ENCODE measurements at regions not wholly inside any gene's neighbourhood (a gene's known extent, or its start where the extent isn't known, plus 50 kb on each side); places are given as distances from the start of the nearest gene placed in this dataset.

DNA sequence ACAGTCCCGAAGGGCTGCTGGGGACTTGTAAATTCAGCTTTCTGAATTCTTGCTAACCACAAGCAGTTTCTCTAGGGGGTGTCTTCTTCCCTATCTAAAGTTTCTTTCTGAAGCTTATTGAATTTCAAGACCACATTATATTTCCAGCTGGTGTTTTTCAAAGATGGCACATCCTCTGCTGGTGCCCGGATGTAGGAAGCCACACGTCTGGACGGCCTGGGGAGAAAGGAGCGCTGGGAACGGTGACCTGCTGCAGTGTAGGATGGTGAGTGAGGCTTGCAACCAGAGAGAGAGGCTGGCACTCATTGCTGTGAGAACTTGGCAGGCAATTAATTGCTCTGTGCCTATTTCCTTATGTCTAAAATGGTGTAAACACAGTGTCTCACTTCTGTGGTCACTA is 776.4 kb downstream of the TYW1 start:
- H3K27me3 ChIP-seq (ENCODE audit: control insufficient read depth, insufficient read depth, low read length) = no peaks in the 10 kb centered on the region
- H3K4me3 Mint-ChIP-seq = no peak overlapping the region
- ATAC-seq = no peak
- intact Hi-C loops (cut with micrococcal nuclease) = no loop called here
- H3K27ac Mint-ChIP-seq = no peak overlapping the region
- peaks cover 10 to 31% of the 10 kb centered on the region in 2 donors for H3K9me3 Mint-ChIP-seq
- no peaks in the 10 kb centered on the region for H3K4me1 Mint-ChIP-seq
- H3K27ac ChIP-seq (ENCODE audit: low read length) = no peak overlapping the region
- H3K9me3 ChIP-seq (ENCODE audit: control insufficient read depth, insufficient read depth, low read length) = peaks cover 16% of the 10 kb centered on the region
- no peaks in the 10 kb centered on the region for H3K36me3 ChIP-seq (ENCODE audit: control insufficient read depth, insufficient read depth, low read length)
- H3K36me3 Mint-ChIP-seq = no peaks in the 10 kb centered on the region
- H3K27me3 Mint-ChIP-seq (ENCODE audit: low read depth in 2 of 2) = no peaks in the 10 kb centered on the region
- no peaks in the 10 kb centered on the region for H3K4me1 ChIP-seq (ENCODE audit: control insufficient read depth, insufficient read depth, low read length)
- TF ChIP-seq, protein P1, sequence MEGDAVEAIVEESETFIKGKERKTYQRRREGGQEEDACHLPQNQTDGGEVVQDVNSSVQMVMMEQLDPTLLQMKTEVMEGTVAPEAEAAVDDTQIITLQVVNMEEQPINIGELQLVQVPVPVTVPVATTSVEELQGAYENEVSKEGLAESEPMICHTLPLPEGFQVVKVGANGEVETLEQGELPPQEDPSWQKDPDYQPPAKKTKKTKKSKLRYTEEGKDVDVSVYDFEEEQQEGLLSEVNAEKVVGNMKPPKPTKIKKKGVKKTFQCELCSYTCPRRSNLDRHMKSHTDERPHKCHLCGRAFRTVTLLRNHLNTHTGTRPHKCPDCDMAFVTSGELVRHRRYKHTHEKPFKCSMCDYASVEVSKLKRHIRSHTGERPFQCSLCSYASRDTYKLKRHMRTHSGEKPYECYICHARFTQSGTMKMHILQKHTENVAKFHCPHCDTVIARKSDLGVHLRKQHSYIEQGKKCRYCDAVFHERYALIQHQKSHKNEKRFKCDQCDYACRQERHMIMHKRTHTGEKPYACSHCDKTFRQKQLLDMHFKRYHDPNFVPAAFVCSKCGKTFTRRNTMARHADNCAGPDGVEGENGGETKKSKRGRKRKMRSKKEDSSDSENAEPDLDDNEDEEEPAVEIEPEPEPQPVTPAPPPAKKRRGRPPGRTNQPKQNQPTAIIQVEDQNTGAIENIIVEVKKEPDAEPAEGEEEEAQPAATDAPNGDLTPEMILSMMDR (IDR thresholded peaks at IDR 0.05) = no peak
- DNase-seq = no peak
- no peak overlapping the region for H3K4me3 ChIP-seq (ENCODE audit: low read length)
- WGBS (ENCODE audit: insufficient coverage) = 72% methylated on average over 6 of the region's 6 CpGs

DNA sequence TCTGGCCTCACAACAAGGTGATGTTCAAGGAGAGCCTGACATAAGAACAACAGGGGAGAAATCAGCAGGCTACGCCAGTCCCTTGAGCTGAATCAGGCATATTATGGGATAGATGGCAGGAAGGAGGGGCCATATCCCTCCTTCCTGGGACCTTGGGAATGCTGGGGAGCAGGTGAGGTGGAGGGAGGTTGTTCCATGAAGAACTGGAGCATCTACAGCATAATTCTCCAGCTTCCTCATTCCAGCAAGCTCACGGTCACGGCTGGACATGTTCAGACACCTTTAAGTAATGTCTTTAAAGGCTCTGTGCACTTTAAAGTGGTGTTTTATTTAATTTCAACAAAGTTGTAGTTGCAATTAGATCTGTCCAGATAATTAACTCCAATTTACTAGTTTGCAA is 780.5 kb downstream of the TYW1 start:
- 92% methylated on average over 1 of the region's 3 CpGs for WGBS (ENCODE audit: insufficient coverage)
- H3K27me3 Mint-ChIP-seq (ENCODE audit: low read depth in 2 of 2) = no peaks in the 10 kb centered on the region
- Histone ChIP-seq H3K27me3 (ENCODE audit: control insufficient read depth, insufficient read depth, low read length) (no peaks in the 10 kb centered on the region), H3K9me3 (ENCODE audit: control insufficient read depth, insufficient read depth, low read length) (peaks cover 16% of the 10 kb centered on the region), H3K27ac (ENCODE audit: low read length) (no peak overlapping the region), H3K4me1 (ENCODE audit: control insufficient read depth, insufficient read depth, low read length) (no peaks in the 10 kb centered on the region), H3K36me3 (ENCODE audit: control insufficient read depth, insufficient read depth, low read length) (no peaks in the 10 kb centered on the region), H3K4me3 (ENCODE audit: low read length) (no peak overlapping the region)
- no peaks in the 10 kb centered on the region for H3K36me3 Mint-ChIP-seq
- peaks cover 15 to 22% of the 10 kb centered on the region in 2 donors for H3K9me3 Mint-ChIP-seq
- H3K27ac Mint-ChIP-seq = no peak overlapping the region
- no peak overlapping the region for H3K4me3 Mint-ChIP-seq
- no peaks in the 10 kb centered on the region for H3K4me1 Mint-ChIP-seq
- ATAC-seq (no peak), DNase-seq (no peak)
- intact Hi-C loops (cut with micrococcal nuclease) = no loop called here
- TF ChIP-seq, protein P1 (IDR thresholded peaks at IDR 0.05) = no peak

DNA sequence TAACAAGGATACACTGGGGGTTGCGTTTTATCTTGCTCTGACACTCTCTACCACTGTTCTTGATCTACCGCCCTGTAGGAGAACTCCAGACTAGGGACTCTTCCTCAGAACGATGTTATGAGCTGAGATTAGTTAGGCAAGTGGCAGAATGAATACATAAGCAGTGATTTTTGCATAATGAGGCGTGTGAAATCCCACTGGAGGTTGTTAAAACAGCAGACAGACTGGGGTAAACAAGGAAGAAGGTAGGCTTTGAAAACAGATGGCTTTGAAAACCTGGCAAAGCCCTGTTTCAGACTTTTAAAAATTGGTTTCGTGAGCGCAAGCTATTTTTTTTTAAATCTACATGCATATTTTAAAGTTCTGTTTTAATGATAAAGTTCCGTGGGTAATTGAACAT is 785.2 kb downstream of the TYW1 start:
- H3K4me3 ChIP-seq (ENCODE audit: low read length) = no peak overlapping the region
- WGBS (ENCODE audit: insufficient coverage) = 81% methylated on average over 7 of the region's 7 CpGs
- H3K9me3 ChIP-seq (ENCODE audit: control insufficient read depth, insufficient read depth, low read length) = peaks cover 3% of the 10 kb centered on the region
- intact Hi-C loops (cut with micrococcal nuclease) = no loop called here
- H3K4me1 ChIP-seq (ENCODE audit: control insufficient read depth, insufficient read depth, low read length) = no peaks in the 10 kb centered on the region
- no peak for DNase-seq
- no peaks in the 10 kb centered on the region for H3K27me3 ChIP-seq (ENCODE audit: control insufficient read depth, insufficient read depth, low read length)
- TF ChIP-seq, protein P1 (IDR thresholded peaks at IDR 0.05) = no peak
- peaks cover 11 to 13% of the 10 kb centered on the region in 2 donors for H3K9me3 Mint-ChIP-seq
- no peak overlapping the region for H3K4me3 Mint-ChIP-seq
- no peaks in the 10 kb centered on the region for H3K36me3 Mint-ChIP-seq
- H3K27me3 Mint-ChIP-seq (ENCODE audit: low read depth in 2 of 2) = no peaks in the 10 kb centered on the region
- H3K27ac Mint-ChIP-seq = no peak overlapping the region
- ATAC-seq = no peak
- H3K36me3 ChIP-seq (ENCODE audit: control insufficient read depth, insufficient read depth, low read length) = no peaks in the 10 kb centered on the region
- H3K27ac ChIP-seq (ENCODE audit: low read length) = no peak overlapping the region
- no peaks in the 10 kb centered on the region for H3K4me1 Mint-ChIP-seq

- Mint-ChIP-seq H3K36me3 (no peaks in the 10 kb centered on the region), H3K27ac (no peak overlapping the region), H3K4me3 (no peak overlapping the region), H3K27me3 (ENCODE audit: low read depth in 2 of 2) (no peaks in the 10 kb centered on the region), H3K4me1 (no peaks in the 10 kb centered on the region), H3K9me3 (peaks cover 14 to 17% of the 10 kb centered on the region in 2 donors)
- DNase-seq (no peak), ATAC-seq (no peak)
- WGBS (ENCODE audit: insufficient coverage) = 92% methylated on average over 6 of the region's 6 CpGs
- no peak overlapping the region for H3K4me3 ChIP-seq (ENCODE audit: low read length)
- no peaks in the 10 kb centered on the region for H3K27me3 ChIP-seq (ENCODE audit: control insufficient read depth, insufficient read depth, low read length)
- intact Hi-C loops (cut with micrococcal nuclease) = no loop called here
- H3K27ac ChIP-seq (ENCODE audit: low read length) = no peak overlapping the region
- H3K4me1 ChIP-seq (ENCODE audit: control insufficient read depth, insufficient read depth, low read length) = no peaks in the 10 kb centered on the region
- H3K36me3 ChIP-seq (ENCODE audit: control insufficient read depth, insufficient read depth, low read length) = no peaks in the 10 kb centered on the region
- peaks cover 10% of the 10 kb centered on the region for H3K9me3 ChIP-seq (ENCODE audit: control insufficient read depth, insufficient read depth, low read length)
- TF ChIP-seq, protein P1 (IDR thresholded peaks at IDR 0.05) = no peak
Observed at GRCh38 chr7:67786021-67786420, 789.4 kb downstream of the TYW1 start.

Measured in natural killer cell (primary cell).